ENCODE measurements at regions not wholly inside any gene's neighbourhood (a gene's known extent, or its start where the extent isn't known, plus 50 kb on each side); places are given as distances from the start of the nearest gene placed in this dataset.

GRCh38 chr2:2650608-2651375 lies 319.7 kb upstream of the MYT1L start:
- no peak for TF ChIP-seq CTCF (IDR thresholded peaks at IDR 0.05)
- Histone ChIP-seq H3K4me3 (no peak overlapping the region), H3K4me1 (ENCODE audit: control insufficient read depth in 1 of 2, low read depth in 2 of 2) (peaks cover 0 to under 1% of the 10 kb centered on the region in 2 donors), H3K27ac (no peak overlapping the region), H3K27me3 (replicated peaks; ENCODE audit: insufficient read depth) (peaks cover 6% of the 10 kb centered on the region), H3K36me3 (no peaks in the 10 kb centered on the region), H3K9me3 (no peaks in the 10 kb centered on the region)
- ATAC-seq (ENCODE audit: insufficient number of reproducible peaks, low FRiP score, low read depth): no peak
- no peak for DNase-seq (ENCODE audit: low spot score)

- Histone ChIP-seq H3K9me3 (no peaks in the 10 kb centered on the region), H3K27me3 (replicated peaks; ENCODE audit: insufficient read depth) (no peaks in the 10 kb centered on the region), H3K4me1 (ENCODE audit: control insufficient read depth in 1 of 2, low read depth in 2 of 2) (no peaks in the 10 kb centered on the region), H3K27ac (no peak overlapping the region), H3K36me3 (no peaks in the 10 kb centered on the region), H3K4me3 (no peak overlapping the region)
- DNase-seq (ENCODE audit: low spot score) (no peak), ATAC-seq (ENCODE audit: insufficient number of reproducible peaks, low FRiP score, low read depth) (no peak)
- no peak for TF ChIP-seq CTCF (IDR thresholded peaks at IDR 0.05)
These were observed 318.3 kb upstream of the MYT1L start for GRCh38 chr2:2649109-2650072.

- ATAC-seq (ENCODE audit: insufficient number of reproducible peaks, low FRiP score, low read depth) (no peak), DNase-seq (ENCODE audit: low spot score) (no peak)
- no peaks in the 10 kb centered on the region for H3K27me3 ChIP-seq (replicated peaks; ENCODE audit: insufficient read depth)
- TF ChIP-seq CTCF (IDR thresholded peaks at IDR 0.05): no peak
- no peaks in the 10 kb centered on the region for H3K36me3 ChIP-seq
- H3K9me3 ChIP-seq: no peaks in the 10 kb centered on the region
- H3K27ac ChIP-seq: no peak overlapping the region
- H3K4me1 ChIP-seq (ENCODE audit: control insufficient read depth in 1 of 2, low read depth in 2 of 2): no peaks in the 10 kb centered on the region
- H3K4me3 ChIP-seq: no peak overlapping the region
These were observed 317.0 kb upstream of the MYT1L start for GRCh38 chr2:2648094-2648493.

GRCh38 chr2:2647141-2647541 lies 316.1 kb upstream of the MYT1L start:
- H3K9me3 ChIP-seq: no peaks in the 10 kb centered on the region
- no peak overlapping the region for H3K27ac ChIP-seq

More at GRCh38 chr2:2647141-2647541, 316.1 kb upstream of the MYT1L start:
- no peaks in the 10 kb centered on the region for H3K4me1 ChIP-seq (ENCODE audit: control insufficient read depth in 1 of 2, low read depth in 2 of 2)
- TF ChIP-seq CTCF (IDR thresholded peaks at IDR 0.05): no peak
- H3K4me3 ChIP-seq: no peak overlapping the region
- ATAC-seq (ENCODE audit: insufficient number of reproducible peaks, low FRiP score, low read depth) (no peak), DNase-seq (ENCODE audit: low spot score) (no peak)
- no peaks in the 10 kb centered on the region for H3K27me3 ChIP-seq (replicated peaks; ENCODE audit: insufficient read depth)
- H3K36me3 ChIP-seq: no peaks in the 10 kb centered on the region
